H9 (cell line): ENCODE measurements at regions not wholly inside any gene's neighbourhood (a gene's known extent, or its start where the extent isn't known, plus 50 kb on each side); places are given as distances from the start of the nearest gene placed in this dataset.

Experiments
- DNase-seq: peaks from one replicate; pipeline ENCODE4 v3.0.0-alpha.2; 2017
- H2AFZ ChIP-seq: one replicate; pipeline ENCODE4 v1.6.1; 2013; ENCODE audit warnings: mild to moderate bottlenecking, low read length, control low read depth, moderate library complexity
- H2AK5ac ChIP-seq: 2 replicates; pipeline ENCODE4 v1.6.1; 2013; ENCODE audit warnings: low read length, control low read depth, mixed read lengths; ENCODE audit not compliant: insufficient read length
- H2BK120ac ChIP-seq: one replicate; pipeline ENCODE4 v1.6.1; 2013; ENCODE audit warnings: low read depth, mild to moderate bottlenecking, low read length, control low read depth, inconsistent platforms; ENCODE audit not compliant: poor library complexity, severe bottlenecking
- H2BK12ac ChIP-seq: 2 replicates; pipeline ENCODE4 v1.6.1; 2013; ENCODE audit warnings: low read length, control low read depth, mixed read lengths, low read depth; ENCODE audit not compliant: insufficient read length
- H2BK15ac ChIP-seq: 2 replicates; pipeline ENCODE4 v1.6.1; 2013; ENCODE audit warnings: low read depth, low read length, control low read depth
- H2BK20ac ChIP-seq: one replicate; pipeline ENCODE4 v1.6.1; 2013; ENCODE audit warnings: low read depth, mild to moderate bottlenecking, low read length, control low read depth, inconsistent platforms; ENCODE audit not compliant: poor library complexity, severe bottlenecking
- H2BK5ac ChIP-seq: 2 replicates; pipeline ENCODE4 v1.6.1; 2013; ENCODE audit warnings: low read length, control low read depth, mixed read lengths; ENCODE audit not compliant: insufficient read length
- H3K14ac ChIP-seq: 2 replicates; pipeline ENCODE4 v1.6.1; 2013; ENCODE audit warnings: low read length, control low read depth; ENCODE audit not compliant: insufficient read depth
- H3K18ac ChIP-seq: 2 replicates; pipeline ENCODE4 v1.6.1; 2013; ENCODE audit warnings: low read depth, mild to moderate bottlenecking, mixed read lengths, low read length, control low read depth; ENCODE audit not compliant: insufficient read length
- H3K23ac ChIP-seq: 2 replicates; pipeline ENCODE4 v1.6.1; 2013; ENCODE audit warnings: low read length, control low read depth, mixed read lengths, low read depth; ENCODE audit not compliant: insufficient read length
- H3K23me2 ChIP-seq: 2 replicates; pipeline ENCODE4 v1.6.1; 2013; ENCODE audit warnings: low read depth, mild to moderate bottlenecking, mixed read lengths, low read length, control low read depth; ENCODE audit not compliant: insufficient read length, poor library complexity, severe bottlenecking
- H3K27ac ChIP-seq: 2 replicates; pipeline ENCODE4 v1.5.1; 2013; ENCODE audit warnings: low read length, control low read depth, mixed read lengths, low read depth; ENCODE audit not compliant: insufficient read length
- H3K27me3 ChIP-seq: 2 replicates; pipeline ENCODE4 v1.6.1; 2013; ENCODE audit warnings: low read length, control low read depth, inconsistent platforms; ENCODE audit not compliant: insufficient read depth
- H3K4ac ChIP-seq: 2 replicates; pipeline ENCODE4 v1.6.1; 2013; ENCODE audit warnings: low read depth, mild to moderate bottlenecking, control low read depth, inconsistent platforms, low read length, moderate library complexity
- H3K4me1 ChIP-seq: 2 replicates; pipeline ENCODE4 v1.6.1; 2013; ENCODE audit warnings: low read length, control low read depth, inconsistent platforms; ENCODE audit not compliant: insufficient read depth
- H3K4me2 ChIP-seq: 2 replicates; pipeline ENCODE4 v1.6.1; 2013; ENCODE audit warnings: low read length, control low read depth, mixed read lengths; ENCODE audit not compliant: insufficient read length, insufficient read depth
- H3K56ac ChIP-seq: 2 replicates; pipeline ENCODE4 v1.6.1; 2013; ENCODE audit warnings: low read depth, mild to moderate bottlenecking, mixed read lengths, low read length, control low read depth; ENCODE audit not compliant: insufficient read length
- H3K79me1 ChIP-seq: 2 replicates; pipeline ENCODE4 v1.6.1; 2013; ENCODE audit warnings: low read depth, mild to moderate bottlenecking, moderate library complexity, low read length, control low read depth, inconsistent platforms; ENCODE audit not compliant: insufficient read depth, poor library complexity, severe bottlenecking
- H3K79me2 ChIP-seq: 2 replicates; pipeline ENCODE4 v1.6.1; 2013; ENCODE audit warnings: low read length, control low read depth, inconsistent platforms; ENCODE audit not compliant: insufficient read depth
- H3K9ac ChIP-seq: 2 replicates; pipeline ENCODE4 v1.6.1; 2013; ENCODE audit warnings: low read length, control low read depth, mixed read lengths; ENCODE audit not compliant: insufficient read length; ENCODE audit errors: extremely low read depth
- H3K9me3 ChIP-seq: one replicate; pipeline ENCODE4 v1.6.1; 2013; ENCODE audit warnings: low read depth, low read length, inconsistent platforms; ENCODE audit not compliant: control insufficient read depth
- H3T11ph ChIP-seq: one replicate; pipeline ENCODE4 v1.6.1; 2013; ENCODE audit warnings: mild to moderate bottlenecking, low read length, control low read depth, inconsistent platforms
- H4K20me1 ChIP-seq: one replicate; pipeline ENCODE4 v1.6.1; 2013; ENCODE audit not compliant: control insufficient read depth, insufficient read length, insufficient read depth
- H4K5ac ChIP-seq: 2 replicates; pipeline ENCODE4 v1.6.1; 2013; ENCODE audit warnings: low read depth, mild to moderate bottlenecking, mixed read lengths, low read length, control low read depth; ENCODE audit not compliant: insufficient read length
- H4K8ac ChIP-seq: replicated peaks from 2 replicates; pipeline ENCODE4 v1.6.1; 2013; ENCODE audit warnings: low read length, control low read depth, mixed read lengths, low read depth; ENCODE audit not compliant: insufficient read length
- H4K91ac ChIP-seq: 2 replicates; pipeline ENCODE4 v1.6.1; 2013; ENCODE audit warnings: low read depth, mild to moderate bottlenecking, moderate library complexity, mixed read lengths, low read length, control low read depth; ENCODE audit not compliant: insufficient read length
- H3K27ac Mint-ChIP-seq, 3 experiments: 2 replicates in 2 of 3; 3 replicates in 1 of 3; pipeline ENCODE4 v1.8.0; 2020 to 2021; ENCODE audit warnings: mixed read lengths in 3 of 3, mild to moderate bottlenecking in 1 of 3, moderate library complexity in 1 of 3
- H3K27me3 Mint-ChIP-seq: 2 replicates; pipeline ENCODE4 v1.8.0; 2021; ENCODE audit warnings: low read depth, mild to moderate bottlenecking, moderate library complexity, mixed read lengths
- H3K36me3 Mint-ChIP-seq, 3 experiments: 2 replicates in 2 of 3; 3 replicates in 1 of 3; pipeline ENCODE4 v1.8.0; 2020 to 2021; ENCODE audit warnings: low read depth in 3 of 3, mixed read lengths in 3 of 3; ENCODE audit not compliant: insufficient read depth in 1 of 3
- H3K4me1 Mint-ChIP-seq, 2 experiments: 2 replicates each; pipeline ENCODE4 v1.8.0; 2020; ENCODE audit warnings: mixed read lengths in 2 of 2
- H3K4me3 Mint-ChIP-seq, 2 experiments: 2 replicates in 1 of 2; 3 replicates in 1 of 2; pipeline ENCODE4 v1.8.0; 2020 to 2021; ENCODE audit warnings: mild to moderate bottlenecking in 2 of 2, mixed read lengths in 2 of 2, moderate library complexity in 1 of 2
- H3K9me3 Mint-ChIP-seq, 2 experiments: 2 replicates in 1 of 2; 3 replicates in 1 of 2; pipeline ENCODE4 v1.8.0; 2020; ENCODE audit warnings: mild to moderate bottlenecking in 2 of 2, mixed read lengths in 2 of 2, moderate library complexity in 1 of 2
- WGBS: extraction: QIAGEN DNeasy Blood & Tissue Kit; methylation state at CpG from one replicate; pipeline ENCODE4 v1.1.7; 2013; ENCODE audit warnings: missing lambda C conversion rate, low lambda C conversion rate, mixed read lengths; ENCODE audit not compliant: insufficient read length; ENCODE audit errors: extremely low coverage; 5-methylcytosine and 5-hydroxymethylcytosine counted together
- TF ChIP-seq, protein P1 (sequence below): fragments of 200-600 bp; sonication (generic); conservative IDR thresholded peaks from 3 replicates; pipeline ENCODE4 v1.8.0; 2021; ENCODE audit warnings: antibody characterized with exemption, mild to moderate bottlenecking

DNA sequence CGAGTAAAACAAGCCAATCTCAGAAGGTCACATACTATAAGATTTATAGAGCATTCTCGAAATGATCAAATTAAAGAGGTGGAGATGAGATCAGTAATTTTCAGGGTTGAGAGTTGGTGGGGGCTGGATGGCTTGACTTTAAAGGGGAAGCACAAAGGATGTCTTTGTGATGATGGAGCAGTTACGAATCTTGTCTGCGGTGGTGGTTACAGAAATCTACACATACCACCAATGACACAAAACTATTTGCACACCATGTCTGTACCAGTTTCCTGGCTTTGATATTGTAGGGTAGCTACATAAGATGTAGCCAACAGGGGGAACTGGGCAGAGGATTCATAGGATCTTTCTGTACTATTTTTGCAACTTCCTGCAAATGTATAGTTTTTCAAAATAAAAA, 190.6 kb upstream of the SMIM21 start:
- H2BK5ac ChIP-seq: no peak overlapping the region
- no peak overlapping the region for H3K56ac ChIP-seq
- H2BK12ac ChIP-seq: no peak overlapping the region
- Mint-ChIP-seq H3K36me3 (no peaks in the 10 kb centered on the region; a peak in 1 of 7 replicates), H3K27ac (no peak overlapping the region), H3K27me3 (peaks cover 4% of the 10 kb centered on the region; the same call in 1 of the 2 replicates), H3K9me3 (no peaks in the 10 kb centered on the region; a peak in 3 of 5 replicates), H3K4me1 (no peaks in the 10 kb centered on the region), H3K4me3 (no peak overlapping the region)
- H4K8ac ChIP-seq: no peak overlapping the region
- no peak overlapping the region for H2BK120ac ChIP-seq
- no peak overlapping the region for H3K9ac ChIP-seq
- H3K18ac ChIP-seq: no peak overlapping the region
- H3K23ac ChIP-seq: no peak overlapping the region
- H2AFZ ChIP-seq: no peak overlapping the region
- H2BK20ac ChIP-seq: no peak overlapping the region
- TF ChIP-seq, protein P1, sequence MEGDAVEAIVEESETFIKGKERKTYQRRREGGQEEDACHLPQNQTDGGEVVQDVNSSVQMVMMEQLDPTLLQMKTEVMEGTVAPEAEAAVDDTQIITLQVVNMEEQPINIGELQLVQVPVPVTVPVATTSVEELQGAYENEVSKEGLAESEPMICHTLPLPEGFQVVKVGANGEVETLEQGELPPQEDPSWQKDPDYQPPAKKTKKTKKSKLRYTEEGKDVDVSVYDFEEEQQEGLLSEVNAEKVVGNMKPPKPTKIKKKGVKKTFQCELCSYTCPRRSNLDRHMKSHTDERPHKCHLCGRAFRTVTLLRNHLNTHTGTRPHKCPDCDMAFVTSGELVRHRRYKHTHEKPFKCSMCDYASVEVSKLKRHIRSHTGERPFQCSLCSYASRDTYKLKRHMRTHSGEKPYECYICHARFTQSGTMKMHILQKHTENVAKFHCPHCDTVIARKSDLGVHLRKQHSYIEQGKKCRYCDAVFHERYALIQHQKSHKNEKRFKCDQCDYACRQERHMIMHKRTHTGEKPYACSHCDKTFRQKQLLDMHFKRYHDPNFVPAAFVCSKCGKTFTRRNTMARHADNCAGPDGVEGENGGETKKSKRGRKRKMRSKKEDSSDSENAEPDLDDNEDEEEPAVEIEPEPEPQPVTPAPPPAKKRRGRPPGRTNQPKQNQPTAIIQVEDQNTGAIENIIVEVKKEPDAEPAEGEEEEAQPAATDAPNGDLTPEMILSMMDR: no peak
- H4K91ac ChIP-seq: no peak overlapping the region
- H3K4me2 ChIP-seq: no peak overlapping the region
- H3K27me3 ChIP-seq: no peaks in the 10 kb centered on the region
- no peaks in the 10 kb centered on the region for H3K9me3 ChIP-seq
- no peak overlapping the region for H3K4ac ChIP-seq
- no peak overlapping the region for H3K14ac ChIP-seq
- no peak overlapping the region for H3T11ph ChIP-seq
- DNase-seq: no peak
- H2BK15ac ChIP-seq: no peak overlapping the region
- H3K27ac ChIP-seq: no peak overlapping the region
- H4K5ac ChIP-seq: no peak overlapping the region
- no peaks in the 10 kb centered on the region for H3K4me1 ChIP-seq
- H2AK5ac ChIP-seq: no peak overlapping the region
- no peaks in the 10 kb centered on the region for H3K79me2 ChIP-seq
- H4K20me1 ChIP-seq: no peaks in the 10 kb centered on the region
- no peaks in the 10 kb centered on the region for H3K23me2 ChIP-seq
- WGBS: no CpG with 5 or more reads among the region's 4 CpGs
- no peaks in the 10 kb centered on the region for H3K79me1 ChIP-seq
